HUES64 (cell line): ENCODE measurements at regions not wholly inside any gene's neighbourhood (a gene's known extent, or its start where the extent isn't known, plus 50 kb on each side); places are given as distances from the start of the nearest gene placed in this dataset.

Source experiments
- H3K27ac ChIP-seq: 2 replicates; pipeline ENCODE4 v1.7.0; 2013; ENCODE audit warnings: low read depth, low read length, inconsistent platforms
- H3K27me3 ChIP-seq: 2 replicates; pipeline ENCODE4 v1.6.1; 2013; ENCODE audit warnings: mild to moderate bottlenecking, low read length; ENCODE audit not compliant: insufficient read depth
- H3K36me3 ChIP-seq: 2 replicates; pipeline ENCODE4 v1.6.1; 2013; ENCODE audit warnings: mild to moderate bottlenecking, low read length; ENCODE audit not compliant: insufficient read depth
- H3K4me1 ChIP-seq: 2 replicates; pipeline ENCODE4 v1.6.1; 2013; ENCODE audit warnings: mild to moderate bottlenecking, low read length, moderate library complexity; ENCODE audit not compliant: insufficient read depth
- H3K4me3 ChIP-seq: 2 replicates; pipeline ENCODE4 v1.5.1; 2013; ENCODE audit warnings: mild to moderate bottlenecking, low read length, moderate library complexity
- H3K9ac ChIP-seq: 2 replicates; pipeline ENCODE4 v1.6.1; 2013; ENCODE audit warnings: mild to moderate bottlenecking, low read depth, low read length
- H3K9me3 ChIP-seq: 2 replicates; pipeline ENCODE4 v1.6.1; 2013; ENCODE audit warnings: low read depth, low read length; ENCODE audit not compliant: insufficient read depth
- WGBS: fragments of 150-250, 120-280 bp; methylation state at CpG from one replicate; pipeline ENCODE4 v1.1.7; 2013; ENCODE audit warnings: missing lambda C conversion rate; 5-methylcytosine and 5-hydroxymethylcytosine counted together

DNA sequence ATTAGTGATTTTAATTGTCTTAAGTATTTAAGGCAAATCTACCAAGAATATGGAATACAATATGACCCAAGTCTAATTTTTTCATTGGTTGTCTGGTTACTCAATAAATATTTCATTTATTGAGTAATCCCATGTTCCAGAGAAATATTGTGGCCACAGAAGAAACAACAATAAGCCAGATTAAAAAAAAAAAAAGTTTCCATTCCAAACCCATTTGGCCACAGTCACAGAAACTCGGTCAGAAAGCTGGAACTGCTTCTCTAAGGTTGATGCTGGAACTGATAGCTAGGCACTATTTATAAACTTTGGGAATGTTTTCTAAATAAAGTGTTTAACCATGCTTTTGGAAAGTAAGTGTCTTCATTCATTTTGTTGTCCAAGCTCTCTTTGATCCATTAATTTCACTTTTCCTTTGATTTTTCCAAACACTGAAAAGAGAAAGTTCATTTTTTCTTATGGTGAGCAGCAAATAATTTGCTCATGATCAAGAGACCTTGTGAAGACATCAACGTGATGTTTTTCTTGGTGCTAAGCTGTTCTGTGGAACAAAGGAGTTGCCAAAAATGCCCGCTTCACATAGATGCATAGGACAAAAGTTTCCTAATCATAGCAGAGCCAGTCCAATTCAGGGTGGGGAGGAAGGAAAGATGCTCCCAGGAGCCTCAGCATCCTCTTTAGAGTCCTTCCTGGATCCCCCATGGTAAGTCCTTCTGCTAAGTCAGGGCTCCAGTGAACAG, 72.1 kb upstream of the CCBE1 start:
- 86% methylated on average over 3 of the region's 3 CpGs for WGBS
- Histone ChIP-seq H3K27me3 (no peaks in the 10 kb centered on the region), H3K4me3 (no peak overlapping the region), H3K36me3 (no peaks in the 10 kb centered on the region), H3K4me1 (no peaks in the 10 kb centered on the region), H3K9ac (no peak overlapping the region), H3K27ac (no peak overlapping the region), H3K9me3 (no peaks in the 10 kb centered on the region)

DNA sequence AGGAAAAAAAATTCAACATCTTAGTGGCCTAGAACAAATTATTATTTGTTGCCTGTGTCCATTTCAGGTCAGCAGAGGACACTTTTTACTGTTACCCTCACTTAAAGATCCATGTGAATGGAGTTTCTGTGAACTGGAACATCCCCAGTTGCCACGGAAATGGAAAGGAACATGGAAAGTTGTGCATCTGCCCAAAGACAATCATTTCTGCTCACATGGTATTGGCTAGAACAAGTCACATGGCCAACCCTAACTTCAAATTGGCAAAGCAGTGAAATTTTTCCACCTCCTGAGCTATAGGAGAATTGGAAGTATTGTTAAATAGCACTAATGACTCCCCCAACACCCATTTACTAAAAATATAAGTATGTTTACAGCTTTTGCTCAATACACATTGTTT, 71.2 kb upstream of the CCBE1 start:
- Histone ChIP-seq H3K36me3 (no peaks in the 10 kb centered on the region), H3K9ac (no peak overlapping the region), H3K27me3 (no peaks in the 10 kb centered on the region), H3K27ac (no peak overlapping the region), H3K9me3 (no peaks in the 10 kb centered on the region), H3K4me1 (no peaks in the 10 kb centered on the region), H3K4me3 (no peak overlapping the region)
- 81% methylated on average over 1 of the region's 1 CpG for WGBS

DNA sequence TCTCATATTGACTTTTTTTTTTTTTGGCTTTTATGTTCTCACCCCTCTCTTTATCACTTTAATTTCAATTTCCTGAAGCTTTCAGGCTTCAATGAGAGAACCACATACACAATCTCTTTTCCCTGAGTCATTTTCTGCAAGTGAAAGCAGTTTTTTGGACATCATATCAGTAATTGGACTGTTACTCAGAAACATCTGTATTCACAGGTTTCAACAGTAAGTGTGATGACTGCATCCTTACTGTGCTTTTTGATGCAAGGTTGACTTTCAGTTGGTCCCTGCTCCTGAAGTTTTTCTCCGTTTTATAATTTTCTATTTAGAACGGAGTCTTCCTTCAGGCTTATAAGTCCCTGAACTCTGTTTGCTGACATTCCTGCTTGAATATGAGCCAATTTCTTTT, 70.5 kb upstream of the CCBE1 start:
- no peaks in the 10 kb centered on the region for H3K36me3 ChIP-seq
- H3K27ac ChIP-seq = no peak overlapping the region
- no peak overlapping the region for H3K9ac ChIP-seq
- no peak overlapping the region for H3K4me3 ChIP-seq
- H3K27me3 ChIP-seq = no peaks in the 10 kb centered on the region
- no peaks in the 10 kb centered on the region for H3K4me1 ChIP-seq
- no peaks in the 10 kb centered on the region for H3K9me3 ChIP-seq
- WGBS = 98% methylated on average over 2 of the region's 2 CpGs

DNA sequence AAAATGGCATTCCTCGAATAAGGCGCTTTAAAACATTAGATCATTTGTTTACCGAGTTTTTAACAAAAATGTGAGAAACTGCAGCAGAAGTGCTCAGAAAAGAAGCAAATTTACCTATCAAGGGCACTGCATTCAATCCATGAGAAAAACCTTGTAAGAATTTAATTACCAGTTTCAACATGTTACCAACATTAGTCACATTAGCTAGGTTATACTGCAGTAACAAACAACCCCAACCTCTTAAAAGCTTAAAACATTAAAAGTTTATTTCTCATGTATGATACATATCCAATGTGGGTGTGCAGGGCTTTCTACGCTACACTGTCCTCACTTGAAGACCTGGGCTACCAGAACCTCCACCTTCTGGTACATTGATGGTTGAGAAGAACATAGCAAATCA, 68.1 kb upstream of the CCBE1 start:
- Histone ChIP-seq H3K4me1 (no peaks in the 10 kb centered on the region), H3K9me3 (no peaks in the 10 kb centered on the region), H3K9ac (no peak overlapping the region), H3K27ac (no peak overlapping the region), H3K36me3 (no peaks in the 10 kb centered on the region), H3K27me3 (no peaks in the 10 kb centered on the region), H3K4me3 (no peak overlapping the region)
- 95% methylated on average over 4 of the region's 4 CpGs for WGBS

DNA sequence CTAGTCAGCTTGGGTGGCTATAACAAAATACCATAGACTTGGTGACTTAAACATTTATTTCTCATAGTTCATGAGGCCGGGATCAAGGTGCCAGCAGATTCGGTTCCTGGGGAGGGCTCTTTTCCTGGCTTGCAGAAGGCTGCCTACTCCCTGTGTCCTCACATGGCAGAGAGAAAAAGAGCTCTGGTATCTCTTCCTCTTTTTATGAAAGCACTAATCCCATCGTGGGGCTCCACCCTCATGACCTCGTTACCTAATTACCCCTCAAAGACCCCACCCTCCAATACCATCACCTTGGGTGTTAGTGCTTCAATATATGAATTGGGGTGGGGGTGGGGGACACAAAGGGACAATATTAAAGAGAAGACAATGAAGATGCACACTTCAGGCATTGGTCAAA, 67.1 kb upstream of the CCBE1 start:
- Histone ChIP-seq H3K27me3 (no peaks in the 10 kb centered on the region), H3K4me1 (no peaks in the 10 kb centered on the region), H3K9ac (no peak overlapping the region), H3K27ac (no peak overlapping the region), H3K9me3 (no peaks in the 10 kb centered on the region), H3K4me3 (no peak overlapping the region), H3K36me3 (no peaks in the 10 kb centered on the region)
- WGBS = 88% methylated on average over 4 of the region's 4 CpGs

DNA sequence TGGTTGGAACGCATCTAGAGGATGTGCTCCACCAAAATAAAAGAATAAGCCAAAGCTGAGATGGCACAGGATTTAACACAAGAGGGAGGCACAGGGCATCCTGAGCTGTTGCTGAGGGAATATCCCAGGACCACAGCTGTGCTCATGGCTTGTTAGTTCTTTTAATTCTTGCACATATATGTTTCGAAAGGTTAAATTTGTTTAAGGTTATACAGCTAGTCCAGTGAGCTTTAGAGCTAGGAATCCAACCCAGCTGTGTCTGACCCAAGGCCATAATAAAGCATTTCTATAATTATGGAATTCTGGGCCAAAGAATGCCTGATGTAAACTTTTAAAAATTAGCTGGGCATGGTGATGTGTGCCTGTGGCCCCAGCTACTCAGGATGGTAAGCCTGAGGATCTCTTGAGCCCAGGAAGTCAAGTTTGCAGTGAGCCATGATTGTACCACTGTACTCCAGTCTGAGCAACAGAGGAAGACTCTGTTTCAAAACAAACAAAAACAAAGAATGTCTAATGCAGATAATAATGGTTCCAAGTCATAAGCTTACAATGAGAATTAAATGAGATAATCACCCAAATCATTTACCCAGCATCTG, 66.4 kb upstream of the CCBE1 start:
- no peak overlapping the region for H3K27ac ChIP-seq
- no peaks in the 10 kb centered on the region for H3K9me3 ChIP-seq
- no peak overlapping the region for H3K4me3 ChIP-seq
- H3K9ac ChIP-seq = no peak overlapping the region
- no peaks in the 10 kb centered on the region for H3K27me3 ChIP-seq
- no peaks in the 10 kb centered on the region for H3K4me1 ChIP-seq
- no peaks in the 10 kb centered on the region for H3K36me3 ChIP-seq
- WGBS = 92% methylated on average over 2 of the region's 2 CpGs

DNA sequence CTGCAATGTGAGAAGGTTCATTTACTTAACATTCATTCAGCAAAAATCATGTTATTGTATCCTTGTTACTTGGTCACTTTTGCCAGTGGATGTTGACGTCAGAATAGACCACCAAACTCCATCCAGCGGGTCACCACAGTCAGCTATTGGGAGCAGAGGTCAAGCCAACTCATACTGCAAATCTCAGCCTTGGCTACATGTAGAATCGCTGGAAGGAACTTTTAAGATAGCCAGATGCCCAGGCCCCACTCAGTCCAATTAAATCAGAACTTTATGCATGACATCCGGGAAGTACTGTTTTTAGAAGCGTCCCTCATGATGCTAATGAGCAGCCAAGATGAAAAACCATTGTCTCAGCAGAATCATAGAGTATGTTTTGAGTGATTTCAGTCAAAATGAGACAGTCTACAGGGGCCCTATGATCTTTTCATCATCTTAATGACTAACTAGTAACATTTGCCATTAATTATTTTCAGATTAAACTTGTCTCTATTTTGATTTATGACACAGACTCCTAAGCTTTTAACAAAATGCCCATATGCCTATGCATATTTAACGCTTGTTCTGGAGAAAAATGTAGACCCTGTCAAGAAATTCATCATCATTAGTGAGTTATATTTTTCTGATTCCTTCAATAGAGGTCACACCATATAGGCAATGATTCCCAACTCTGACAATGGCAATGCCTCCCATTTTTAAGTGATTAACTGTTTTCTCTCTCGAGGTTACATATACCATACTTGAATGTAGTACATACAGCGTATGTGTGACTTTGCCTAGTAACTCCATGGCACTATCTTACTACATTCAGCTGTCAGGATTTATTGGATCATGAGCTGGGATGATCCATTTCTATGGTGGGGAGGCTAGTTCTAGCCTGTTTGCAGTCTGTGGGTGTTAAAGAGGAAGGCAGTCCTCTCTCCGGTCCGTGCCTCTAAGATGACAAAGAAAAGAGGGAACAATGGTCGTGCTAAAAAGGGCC, 63.7 kb upstream of the CCBE1 start:
- H3K4me1 ChIP-seq = no peaks in the 10 kb centered on the region
- 94% methylated on average over 11 of the region's 11 CpGs for WGBS

DNA sequence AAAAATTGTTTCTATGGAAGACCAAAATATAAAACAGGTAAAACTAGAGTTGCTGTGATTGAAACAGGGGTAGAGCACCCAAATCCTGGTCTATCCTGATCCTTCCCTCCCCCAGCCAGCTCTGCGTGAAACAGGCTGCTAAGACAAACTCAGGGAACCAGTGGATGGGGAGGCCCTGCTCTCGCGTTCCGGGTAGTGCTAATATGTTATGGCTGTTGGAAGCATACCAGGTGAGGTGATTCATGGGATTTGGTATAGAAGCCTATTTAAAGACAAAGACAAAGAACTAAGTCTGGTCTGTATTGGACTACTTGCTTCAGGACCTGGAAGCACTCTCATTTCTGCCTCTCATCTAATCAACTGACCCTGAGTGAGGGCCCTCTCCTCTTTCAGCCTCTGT, 63.0 kb upstream of the CCBE1 start:
- H3K27me3 ChIP-seq = no peaks in the 10 kb centered on the region
- no peaks in the 10 kb centered on the region for H3K9me3 ChIP-seq
- H3K9ac ChIP-seq = no peak overlapping the region
- WGBS = 96% methylated on average over 4 of the region's 4 CpGs
- H3K4me3 ChIP-seq = no peak overlapping the region
- no peaks in the 10 kb centered on the region for H3K4me1 ChIP-seq
- H3K36me3 ChIP-seq = no peaks in the 10 kb centered on the region
- no peak overlapping the region for H3K27ac ChIP-seq

More for the DNA sequence above, 63.7 kb upstream of the CCBE1 start:
- no peaks in the 10 kb centered on the region for H3K36me3 ChIP-seq
- no peaks in the 10 kb centered on the region for H3K9me3 ChIP-seq
- no peak overlapping the region for H3K4me3 ChIP-seq
- H3K27me3 ChIP-seq = no peaks in the 10 kb centered on the region
- H3K9ac ChIP-seq = no peak overlapping the region
- no peak overlapping the region for H3K27ac ChIP-seq

DNA sequence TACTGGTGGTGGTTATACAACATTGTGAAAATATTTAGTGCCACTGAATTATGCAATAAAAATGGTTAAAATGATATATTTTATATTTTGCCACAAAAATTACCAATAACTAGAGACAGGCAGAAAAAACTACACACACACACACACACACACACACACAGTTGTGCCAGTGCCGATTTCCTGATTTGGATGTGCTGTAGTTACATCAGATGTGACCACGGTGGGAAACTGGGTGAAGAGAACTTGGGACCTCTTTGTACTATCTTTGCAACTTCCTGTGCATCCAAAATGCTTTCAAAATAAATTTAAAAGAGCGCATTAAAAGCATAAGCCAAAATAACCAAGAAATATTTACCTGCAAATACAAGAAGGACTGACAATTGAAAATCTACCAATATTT, 61.6 kb upstream of the CCBE1 start:
- no peak overlapping the region for H3K27ac ChIP-seq
- H3K27me3 ChIP-seq = no peaks in the 10 kb centered on the region
- WGBS = 99% methylated on average over 3 of the region's 3 CpGs
- H3K9me3 ChIP-seq = no peaks in the 10 kb centered on the region
- H3K36me3 ChIP-seq = no peaks in the 10 kb centered on the region
- H3K4me3 ChIP-seq = no peak overlapping the region
- H3K9ac ChIP-seq = no peak overlapping the region
- no peaks in the 10 kb centered on the region for H3K4me1 ChIP-seq

DNA sequence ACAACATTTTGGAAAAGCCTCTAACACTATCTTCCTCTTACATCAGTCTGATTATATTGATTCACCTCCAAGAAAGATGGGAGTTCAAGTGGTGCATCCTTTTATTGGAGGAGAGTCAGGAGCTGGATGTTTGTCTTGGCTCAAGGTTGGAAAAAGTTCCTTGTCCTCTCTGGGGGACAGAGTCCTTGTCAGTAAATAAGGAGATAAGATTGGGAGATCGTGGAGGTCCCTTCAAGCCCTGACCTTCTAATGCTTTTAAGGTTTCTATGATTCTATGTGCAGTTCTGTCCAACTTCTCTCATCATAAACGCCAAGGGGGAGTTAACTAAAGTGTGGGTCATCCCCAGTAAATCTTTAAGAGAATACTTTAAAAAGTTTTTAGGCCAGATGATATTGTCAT, 60.9 kb upstream of the CCBE1 start:
- Histone ChIP-seq H3K4me1 (no peaks in the 10 kb centered on the region), H3K9me3 (no peaks in the 10 kb centered on the region), H3K27me3 (no peaks in the 10 kb centered on the region), H3K36me3 (no peaks in the 10 kb centered on the region), H3K9ac (no peak overlapping the region), H3K27ac (no peak overlapping the region), H3K4me3 (no peak overlapping the region)
- WGBS = 87% methylated on average over 2 of the region's 2 CpGs

DNA sequence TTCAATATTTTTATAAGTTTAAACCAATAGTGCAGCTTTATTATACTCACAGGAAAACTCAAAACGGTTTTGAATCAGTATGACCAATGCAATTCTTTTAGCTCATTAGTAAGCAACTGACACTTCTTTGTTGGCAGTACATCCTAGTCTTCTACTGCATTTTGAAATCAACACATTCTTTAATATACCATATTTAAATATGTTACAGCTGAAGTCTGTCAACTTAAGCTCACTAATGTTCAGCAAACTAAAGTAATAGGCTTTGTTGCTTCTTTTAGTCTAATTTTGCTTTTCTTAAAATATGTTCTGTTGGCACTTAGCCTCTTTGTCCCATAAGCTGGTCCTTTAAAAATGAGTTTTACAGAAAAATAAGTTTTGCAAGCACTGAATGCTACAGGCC, 55.4 kb upstream of the CCBE1 start:
- WGBS = 86% methylated on average over 1 of the region's 1 CpG
- no peak overlapping the region for H3K9ac ChIP-seq
- H3K4me3 ChIP-seq = no peak overlapping the region
- no peaks in the 10 kb centered on the region for H3K4me1 ChIP-seq
- H3K36me3 ChIP-seq = no peaks in the 10 kb centered on the region
- H3K9me3 ChIP-seq = no peaks in the 10 kb centered on the region
- no peak overlapping the region for H3K27ac ChIP-seq
- no peaks in the 10 kb centered on the region for H3K27me3 ChIP-seq
